ENCODE measurements at regions not wholly inside any gene's neighbourhood (a gene's known extent, or its start where the extent isn't known, plus 50 kb on each side); places are given as distances from the start of the nearest gene placed in this dataset.
"Not testable (repeated sequence)": the region's sequence is repeated elsewhere in the genome, so short reads cannot be mapped to it uniquely, and the experiment has no call there.

DNA sequence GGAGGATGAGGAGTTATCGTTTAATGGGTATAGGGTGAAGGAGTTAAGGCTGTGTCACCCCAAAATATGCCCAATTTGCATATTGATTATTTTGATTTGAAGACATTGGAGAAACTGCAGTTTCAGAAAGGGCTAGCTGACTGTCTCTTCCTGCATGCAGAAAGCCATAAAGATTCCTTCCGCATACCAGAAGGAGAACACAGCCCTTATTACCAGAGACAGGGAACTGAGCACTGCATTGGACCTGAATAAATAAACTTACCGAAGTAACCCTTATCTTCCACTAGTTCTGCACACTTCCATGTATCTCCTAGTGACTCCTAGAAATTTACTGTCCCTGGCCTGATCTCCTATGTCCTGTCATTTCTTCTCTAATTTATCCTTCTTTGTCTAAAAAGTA, 821.9 kb upstream of the AUTS2 start:
- Histone ChIP-seq H3K36me3 (ENCODE audit: insufficient read depth, low read length) (no peaks in the 10 kb centered on the region), H3K4me1 (ENCODE audit: control insufficient read depth, insufficient read depth, low read length) (no peaks in the 10 kb centered on the region), H3K4me2 (ENCODE audit: low read length) (no peak overlapping the region), H3K27me3 (ENCODE audit: control insufficient read depth, insufficient read depth, low read length) (no peaks in the 10 kb centered on the region), H3K4me3 (ENCODE audit: low read length) (no peak overlapping the region), H3K9me3 (replicated peaks; ENCODE audit: low read length) (no peaks in the 10 kb centered on the region), H3K9ac (ENCODE audit: low read depth, low read length) (no peak overlapping the region)

- no peaks in the 10 kb centered on the region for H3K9me3 ChIP-seq (replicated peaks; ENCODE audit: low read length)
- no peaks in the 10 kb centered on the region for H3K4me1 ChIP-seq (ENCODE audit: control insufficient read depth, insufficient read depth, low read length)
- H3K4me2 ChIP-seq (ENCODE audit: low read length) = no peak overlapping the region
- no peak overlapping the region for H3K4me3 ChIP-seq (ENCODE audit: low read length)
- H3K9ac ChIP-seq (ENCODE audit: low read depth, low read length) = no peak overlapping the region
- no peaks in the 10 kb centered on the region for H3K36me3 ChIP-seq (ENCODE audit: insufficient read depth, low read length)
- H3K27me3 ChIP-seq (ENCODE audit: control insufficient read depth, insufficient read depth, low read length) = no peaks in the 10 kb centered on the region
Observed at GRCh38 chr7:68783684-68784083, 814.6 kb upstream of the AUTS2 start.

GRCh38 chr7:68785036-68785435, 813.2 kb upstream of the AUTS2 start:
- no peaks in the 10 kb centered on the region for H3K27me3 ChIP-seq (ENCODE audit: control insufficient read depth, insufficient read depth, low read length)
- H3K4me3 ChIP-seq (ENCODE audit: low read length) = no peak overlapping the region
- no peaks in the 10 kb centered on the region for H3K9me3 ChIP-seq (replicated peaks; ENCODE audit: low read length)
- no peaks in the 10 kb centered on the region for H3K4me1 ChIP-seq (ENCODE audit: control insufficient read depth, insufficient read depth, low read length)
- no peak overlapping the region for H3K9ac ChIP-seq (ENCODE audit: low read depth, low read length)
- H3K36me3 ChIP-seq (ENCODE audit: insufficient read depth, low read length) = no peaks in the 10 kb centered on the region
- no peak overlapping the region for H3K4me2 ChIP-seq (ENCODE audit: low read length)

DNA sequence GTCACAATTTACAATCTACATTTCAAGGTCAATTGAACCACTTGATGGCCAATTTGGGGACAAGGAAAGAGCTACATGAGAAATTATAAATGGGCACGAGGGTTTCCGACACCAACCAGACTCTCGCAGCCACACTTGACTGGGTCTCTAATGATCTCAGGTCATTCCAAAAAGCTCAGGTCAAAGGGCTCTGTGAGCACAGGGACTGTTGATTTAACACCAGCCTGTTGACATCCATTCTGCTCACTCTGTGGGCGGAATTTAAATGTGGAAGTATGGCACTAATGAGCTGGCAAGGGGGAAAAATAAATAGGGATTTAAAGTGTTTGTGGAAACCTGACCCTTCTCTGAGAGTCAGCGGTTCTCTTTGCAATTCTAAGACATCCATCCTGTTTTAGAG, 810.7 kb upstream of the AUTS2 start:
- Histone ChIP-seq H3K36me3 (ENCODE audit: insufficient read depth, low read length) (no peaks in the 10 kb centered on the region), H3K4me2 (ENCODE audit: low read length) (no peak overlapping the region), H3K9me3 (replicated peaks; ENCODE audit: low read length) (no peaks in the 10 kb centered on the region), H3K4me3 (ENCODE audit: low read length) (no peak overlapping the region), H3K27me3 (ENCODE audit: control insufficient read depth, insufficient read depth, low read length) (no peaks in the 10 kb centered on the region), H3K4me1 (ENCODE audit: control insufficient read depth, insufficient read depth, low read length) (no peaks in the 10 kb centered on the region), H3K9ac (ENCODE audit: low read depth, low read length) (no peak overlapping the region)

- not testable (repeated sequence) for H3K4me3 ChIP-seq (ENCODE audit: low read length); H3K36me3 ChIP-seq (ENCODE audit: insufficient read depth, low read length); H3K4me1 ChIP-seq (ENCODE audit: control insufficient read depth, insufficient read depth, low read length); H3K27me3 ChIP-seq (ENCODE audit: control insufficient read depth, insufficient read depth, low read length); H3K4me2 ChIP-seq (ENCODE audit: low read length); H3K9ac ChIP-seq (ENCODE audit: low read depth, low read length); H3K9me3 ChIP-seq (replicated peaks; ENCODE audit: low read length)
Observed at GRCh38 chr7:68788529-68788928, 809.7 kb upstream of the AUTS2 start.

GRCh38 chr7:68789597-68789996, 808.7 kb upstream of the AUTS2 start:
- no peaks in the 10 kb centered on the region for H3K4me1 ChIP-seq (ENCODE audit: control insufficient read depth, insufficient read depth, low read length)
- no peaks in the 10 kb centered on the region for H3K27me3 ChIP-seq (ENCODE audit: control insufficient read depth, insufficient read depth, low read length)
- no peaks in the 10 kb centered on the region for H3K36me3 ChIP-seq (ENCODE audit: insufficient read depth, low read length)
- no peak overlapping the region for H3K4me3 ChIP-seq (ENCODE audit: low read length)
- H3K4me2 ChIP-seq (ENCODE audit: low read length) = no peak overlapping the region
- H3K9me3 ChIP-seq (replicated peaks; ENCODE audit: low read length) = no peaks in the 10 kb centered on the region
- no peak overlapping the region for H3K9ac ChIP-seq (ENCODE audit: low read depth, low read length)

GRCh38 chr7:68792351-68792750, 805.9 kb upstream of the AUTS2 start:
- H3K4me3 ChIP-seq (ENCODE audit: low read length) = no peak overlapping the region
- H3K27me3 ChIP-seq (ENCODE audit: control insufficient read depth, insufficient read depth, low read length) = no peaks in the 10 kb centered on the region
- H3K9me3 ChIP-seq (replicated peaks; ENCODE audit: low read length) = no peaks in the 10 kb centered on the region

DNA sequence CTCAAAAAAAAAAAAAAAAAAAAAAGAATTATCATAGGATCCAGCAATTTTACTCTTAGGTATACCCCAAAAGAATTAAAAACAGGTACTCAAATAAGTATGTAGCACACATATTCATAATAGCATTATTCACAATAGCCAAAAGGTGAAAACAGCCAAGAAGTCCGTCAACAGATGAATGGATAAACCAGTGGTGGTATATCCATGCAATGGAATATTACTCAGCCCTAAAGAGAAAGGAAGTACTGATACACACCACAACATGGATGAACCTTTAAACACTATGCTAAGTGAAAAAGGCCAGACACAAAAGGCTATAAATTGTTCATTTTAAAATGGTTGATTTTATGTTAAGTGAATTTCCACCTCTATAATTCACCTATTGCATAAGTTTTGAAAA, 804.8 kb upstream of the AUTS2 start:
- no peaks in the 10 kb centered on the region for H3K27me3 ChIP-seq (ENCODE audit: control insufficient read depth, insufficient read depth, low read length)
- H3K9ac ChIP-seq (ENCODE audit: low read depth, low read length) = no peak overlapping the region
- H3K4me1 ChIP-seq (ENCODE audit: control insufficient read depth, insufficient read depth, low read length) = no peaks in the 10 kb centered on the region
- no peaks in the 10 kb centered on the region for H3K36me3 ChIP-seq (ENCODE audit: insufficient read depth, low read length)
- H3K4me3 ChIP-seq (ENCODE audit: low read length) = no peak overlapping the region
- H3K9me3 ChIP-seq (replicated peaks; ENCODE audit: low read length) = no peaks in the 10 kb centered on the region
- H3K4me2 ChIP-seq (ENCODE audit: low read length) = no peak overlapping the region

More at GRCh38 chr7:68792351-68792750, 805.9 kb upstream of the AUTS2 start:
- Histone ChIP-seq H3K4me2 (ENCODE audit: low read length) (no peak overlapping the region), H3K36me3 (ENCODE audit: insufficient read depth, low read length) (no peaks in the 10 kb centered on the region), H3K9ac (ENCODE audit: low read depth, low read length) (no peak overlapping the region), H3K4me1 (ENCODE audit: control insufficient read depth, insufficient read depth, low read length) (no peaks in the 10 kb centered on the region)

DNA sequence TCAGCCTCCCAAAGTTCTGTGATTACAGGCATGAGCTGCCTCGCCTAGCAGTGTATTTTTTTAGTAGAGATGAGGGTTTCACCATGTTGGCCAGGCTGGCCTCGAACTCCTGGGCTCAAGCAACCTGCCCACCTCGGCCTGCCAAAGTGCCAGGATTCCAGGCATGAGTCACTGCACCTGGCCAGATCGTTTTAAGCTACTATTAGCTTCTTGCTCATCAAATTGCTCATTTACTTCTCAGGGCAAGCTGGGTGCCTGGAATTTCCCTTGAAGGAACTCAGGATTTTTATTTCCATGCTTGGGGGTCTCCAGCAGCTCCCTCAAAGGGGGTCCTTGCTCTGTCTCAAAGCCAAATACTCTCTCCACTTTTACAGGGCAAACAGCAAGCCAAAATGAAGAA, 798.0 kb upstream of the AUTS2 start:
- Histone ChIP-seq H3K9me3 (replicated peaks; ENCODE audit: low read length) (no peaks in the 10 kb centered on the region), H3K4me1 (ENCODE audit: control insufficient read depth, insufficient read depth, low read length) (peaks cover 8% of the 10 kb centered on the region), H3K9ac (ENCODE audit: low read depth, low read length) (no peak overlapping the region), H3K27me3 (ENCODE audit: control insufficient read depth, insufficient read depth, low read length) (no peaks in the 10 kb centered on the region), H3K4me2 (ENCODE audit: low read length) (no peak overlapping the region), H3K4me3 (ENCODE audit: low read length) (no peak overlapping the region), H3K36me3 (ENCODE audit: insufficient read depth, low read length) (no peaks in the 10 kb centered on the region)

DNA sequence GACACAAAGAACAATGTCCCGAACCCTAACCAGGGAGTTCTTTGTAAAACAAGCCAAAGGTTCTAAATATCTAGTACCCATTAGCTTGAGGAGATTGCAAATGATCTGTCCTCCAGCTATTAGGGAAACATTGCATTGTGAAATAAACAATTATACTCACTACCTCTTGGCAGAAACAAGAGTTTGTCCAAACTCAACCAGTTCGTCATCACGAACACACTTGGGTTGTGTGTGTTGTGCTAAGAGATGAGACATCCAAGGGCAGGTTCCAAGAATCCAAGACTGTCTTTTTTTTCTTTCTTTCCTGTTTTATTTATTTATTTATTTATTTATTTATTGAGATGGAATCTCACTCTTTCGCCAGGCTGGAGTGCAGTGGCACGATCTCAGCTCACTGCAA, 793.1 kb upstream of the AUTS2 start:
- no peaks in the 10 kb centered on the region for H3K27me3 ChIP-seq (ENCODE audit: control insufficient read depth, insufficient read depth, low read length)
- no peak overlapping the region for H3K4me2 ChIP-seq (ENCODE audit: low read length)
- no peaks in the 10 kb centered on the region for H3K4me1 ChIP-seq (ENCODE audit: control insufficient read depth, insufficient read depth, low read length)
- H3K36me3 ChIP-seq (ENCODE audit: insufficient read depth, low read length) = no peaks in the 10 kb centered on the region
- no peaks in the 10 kb centered on the region for H3K9me3 ChIP-seq (replicated peaks; ENCODE audit: low read length)
- no peak overlapping the region for H3K4me3 ChIP-seq (ENCODE audit: low read length)
- no peak overlapping the region for H3K9ac ChIP-seq (ENCODE audit: low read depth, low read length)

DNA sequence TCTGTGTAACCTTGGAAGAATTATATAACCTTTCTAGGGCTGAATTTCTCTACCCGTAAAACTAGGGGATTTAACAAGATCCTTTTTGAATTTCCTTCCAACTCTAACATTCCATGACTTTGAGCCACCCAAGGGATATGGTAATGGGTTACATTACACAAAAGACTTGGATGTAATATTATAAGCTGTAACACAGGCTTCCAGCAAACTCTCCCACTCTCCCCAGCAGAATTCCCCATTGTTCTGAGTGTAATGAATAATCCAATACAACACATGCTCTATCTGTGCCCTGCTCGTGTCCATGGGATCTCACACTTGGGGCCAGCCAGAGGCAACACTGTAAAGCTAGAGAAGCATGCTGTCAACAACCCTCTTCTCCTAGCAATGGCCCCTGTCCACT, 790.6 kb upstream of the AUTS2 start:
- H3K9me3 ChIP-seq (replicated peaks; ENCODE audit: low read length) = no peaks in the 10 kb centered on the region

DNA sequence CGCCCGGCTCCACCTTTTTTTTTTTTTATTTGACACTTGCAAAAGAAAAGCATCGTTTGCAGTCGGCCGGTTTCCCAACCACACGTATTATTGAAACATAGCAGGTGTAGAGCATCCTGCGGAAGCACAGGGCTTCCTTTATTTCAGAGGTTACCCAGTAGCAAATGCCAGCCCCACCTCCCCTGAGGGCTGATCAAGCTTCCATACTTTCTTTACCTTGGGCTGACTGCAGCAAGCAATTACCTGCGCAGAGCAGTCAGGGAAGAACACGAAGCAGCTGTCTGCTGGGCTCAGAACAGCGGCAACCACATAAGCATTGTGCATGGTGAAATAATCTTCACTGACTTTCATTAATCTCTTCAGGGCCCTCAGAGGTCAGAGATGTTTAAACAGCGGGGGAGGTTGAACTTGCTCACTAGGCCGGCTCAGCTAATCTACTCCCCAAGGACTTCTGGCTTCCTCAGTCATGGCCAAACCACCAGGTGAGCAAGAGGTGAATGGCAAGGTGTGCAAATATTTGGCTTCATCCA, 784.7 kb upstream of the AUTS2 start:
- H3K27me3 ChIP-seq (ENCODE audit: control insufficient read depth, insufficient read depth, low read length) = no peaks in the 10 kb centered on the region
- H3K9ac ChIP-seq (ENCODE audit: low read depth, low read length) = no peak overlapping the region
- no peak overlapping the region for H3K4me3 ChIP-seq (ENCODE audit: low read length)
- no peak overlapping the region for H3K4me2 ChIP-seq (ENCODE audit: low read length)
- H3K9me3 ChIP-seq (replicated peaks; ENCODE audit: low read length) = no peaks in the 10 kb centered on the region
- H3K4me1 ChIP-seq (ENCODE audit: control insufficient read depth, insufficient read depth, low read length) = no peaks in the 10 kb centered on the region
- H3K36me3 ChIP-seq (ENCODE audit: insufficient read depth, low read length) = no peaks in the 10 kb centered on the region

More for the DNA sequence above, 790.6 kb upstream of the AUTS2 start:
- no peaks in the 10 kb centered on the region for H3K27me3 ChIP-seq (ENCODE audit: control insufficient read depth, insufficient read depth, low read length)
- no peak overlapping the region for H3K4me3 ChIP-seq (ENCODE audit: low read length)
- no peaks in the 10 kb centered on the region for H3K4me1 ChIP-seq (ENCODE audit: control insufficient read depth, insufficient read depth, low read length)
- H3K4me2 ChIP-seq (ENCODE audit: low read length) = no peak overlapping the region
- no peaks in the 10 kb centered on the region for H3K36me3 ChIP-seq (ENCODE audit: insufficient read depth, low read length)
- no peak overlapping the region for H3K9ac ChIP-seq (ENCODE audit: low read depth, low read length)

Data from skeletal muscle satellite cell (primary cell).